RWPE1 (cell line): ENCODE measurements at regions not wholly inside any gene's neighbourhood (a gene's known extent, or its start where the extent isn't known, plus 50 kb on each side); places are given as distances from the start of the nearest gene placed in this dataset.
"Not testable (repeated sequence)": the region's sequence is repeated elsewhere in the genome, so short reads cannot be mapped to it uniquely, and the experiment has no call there.

Experiments
- CTCF ChIA-PET: fragments of 350-600 bp; sonication (Branson Sonifier 250); formaldehyde crosslinking; extraction: SDS; loops from one replicate; lab custom pipeline; 2021; lab: Yijun Ruan, JAX
- POLR2A ChIA-PET: fragments of 400-600 bp; formaldehyde crosslinking; extraction: SDS; loops from one replicate; lab custom pipeline; 2020; ENCODE audit warnings: antibody characterized with exemption; ENCODE audit not compliant: low non-redundant PET; lab: Yijun Ruan, JAX
- DNase-seq: peaks from one replicate; pipeline ENCODE4 v3.0.0; 2012; ENCODE audit warnings: low spot score
- H3K27ac ChIP-seq: fragments of 450-650 bp; 2 replicates; pipeline ENCODE4 v1.5.1; 2017
- CTCF ChIP-seq: fragments of 450-650 bp; conservative IDR thresholded peaks from 2 replicates; pipeline ENCODE4 v1.5.1; 2017; ENCODE audit warnings: low read depth, mild to moderate bottlenecking

GRCh38 chr15:31718625-31719024, 311.7 kb upstream of the CHRNA7 start:
- CTCF ChIA-PET, H3K27ac ChIP-seq: not testable (repeated sequence)

GRCh38 chr15:31719396-31720022, 310.8 kb upstream of the CHRNA7 start:
- DNase-seq, H3K27ac ChIP-seq, CTCF ChIA-PET, POLR2A ChIA-PET: not testable (repeated sequence)

More at GRCh38 chr15:31718625-31719024, 311.7 kb upstream of the CHRNA7 start:
- POLR2A ChIA-PET, DNase-seq: not testable (repeated sequence)

GRCh38 chr15:31723019-31723418, 307.3 kb upstream of the CHRNA7 start:
- H3K27ac ChIP-seq, CTCF ChIA-PET, DNase-seq, POLR2A ChIA-PET: not testable (repeated sequence)

- POLR2A ChIA-PET, H3K27ac ChIP-seq, DNase-seq, CTCF ChIA-PET: not testable (repeated sequence)
Measured at GRCh38 chr15:31724903-31725302, 305.4 kb upstream of the CHRNA7 start.

GRCh38 chr15:31725619-31726018, 304.7 kb upstream of the CHRNA7 start:
- DNase-seq, POLR2A ChIA-PET, H3K27ac ChIP-seq, CTCF ChIA-PET: not testable (repeated sequence)

GRCh38 chr15:31727612-31728011, 302.7 kb upstream of the CHRNA7 start:
- TF ChIP-seq CTCF = no peak
- no peak for DNase-seq
- ChIA-PET CTCF (interaction anchor here (0.7 kb wide), 1 partner anchor 175 kb away, joined by 5 read pairs; no protein-coding TSS in a partner anchor), POLR2A (no interaction called here)
- no peak overlapping the region for H3K27ac ChIP-seq

GRCh38 chr15:31732726-31733125, 297.6 kb upstream of the CHRNA7 start:
- DNase-seq = no peak
- H3K27ac ChIP-seq = no peak overlapping the region
- ChIA-PET POLR2A (no interaction called here), CTCF (no interaction called here)
- TF ChIP-seq CTCF = no peak

- no peak for DNase-seq
- CTCF ChIA-PET = no interaction called here
- POLR2A ChIA-PET = no interaction called here
- no peak overlapping the region for H3K27ac ChIP-seq
- no peak for TF ChIP-seq CTCF
Measured at GRCh38 chr15:31733424-31733823, 296.9 kb upstream of the CHRNA7 start.

- no peak for TF ChIP-seq CTCF
- DNase-seq = no peak
- POLR2A ChIA-PET = no interaction called here
- H3K27ac ChIP-seq = no peak overlapping the region
- CTCF ChIA-PET = no interaction called here
Measured at GRCh38 chr15:31740203-31740602, 290.1 kb upstream of the CHRNA7 start.
